ENCODE measurements at regions not wholly inside any gene's neighbourhood (a gene's known extent, or its start where the extent isn't known, plus 50 kb on each side); places are given as distances from the start of the nearest gene placed in this dataset.

- ATAC-seq: no peak
Observed at GRCh38 chr6:51099201-51099600, 280.5 kb downstream of the TFAP2B start.

More at GRCh38 chr6:51099201-51099600, 280.5 kb downstream of the TFAP2B start:
- 35% methylated on average over 2 of the region's 2 CpGs for WGBS (ENCODE audit: low lambda C conversion rate)
- Histone ChIP-seq H3K27me3 (ENCODE audit: control insufficient read depth in 1 of 2, insufficient read depth in 2 of 2, low read length in 2 of 2) (no peaks in the 10 kb centered on the region), H4K20me1 (ENCODE audit: insufficient read depth, low read length) (no peaks in the 10 kb centered on the region), H3K4me1 (ENCODE audit: insufficient read depth, low read length) (no peaks in the 10 kb centered on the region), H3K4me2 (ENCODE audit: low read depth, low read length) (no peak overlapping the region), H3K79me2 (ENCODE audit: insufficient read depth, low read length) (no peaks in the 10 kb centered on the region), H3K27ac (ENCODE audit: extremely low read length, insufficient read depth, low read length) (no peak overlapping the region), H3K9me3 (ENCODE audit: low read length) (peaks cover 43% of the 10 kb centered on the region), H3K4me3 (replicated peaks in 1 of 3; ENCODE audit: insufficient read depth in 1 of 3, low read depth in 2 of 3, low read length in 3 of 3) (no peak overlapping the region), H3K9ac (ENCODE audit: insufficient read depth, low read depth, low read length) (no peak overlapping the region), H3K36me3 (replicated peaks in 1 of 2; ENCODE audit: control insufficient read depth in 1 of 2, insufficient read depth in 2 of 2, low read length in 2 of 2) (no peaks in the 10 kb centered on the region), H2AFZ (ENCODE audit: low read length) (no peak overlapping the region)
- ChIA-PET POLR2A (no interaction called here), CTCF (ENCODE audit: low intra/inter-chr PET ratio, low total read pairs) (no interaction called here)
- BruUV-seq (replicated peaks): no TSS peak
- DNase-seq (ENCODE audit: low spot score) (no peak), FAIRE-seq (no peak)
- intact Hi-C loops (cut with micrococcal nuclease; ENCODE audit: unreplicated experiment) (no loop called here), in situ Hi-C loops (cut with HindIII; ENCODE audit: extremely low pct_ligation_motif_present, low pct_unique_long_range_greater_than_20kb) (no loop called here)
- TF ChIP-seq ZNF597 (CRISPR knock-in tag; IDR thresholded peaks at IDR 0.05) (no peak), ZNF747 (CRISPR knock-in tag; IDR thresholded peaks at IDR 0.05; ENCODE audit: borderline replicate concordance) (no peak), ZNF775 (CRISPR knock-in tag; IDR thresholded peaks at IDR 0.05; ENCODE audit: borderline replicate concordance) (no peak), LCORL (IDR thresholded peaks at IDR 0.05) (no peak), LCORL (CRISPR knock-in tag; IDR thresholded peaks at IDR 0.05) (no peak), NBN (conservative IDR thresholded peaks at IDR 0.05) (no peak), KMT2A (CRISPR knock-in tag; IDR thresholded peaks at IDR 0.05) (no peak), HNRNPUL1 (IDR thresholded peaks at IDR 0.05; ENCODE audit: low read depth, low read length) (no peak), ZNF607 (CRISPR knock-in tag; IDR thresholded peaks at IDR 0.05; ENCODE audit: borderline replicate concordance) (no peak), GZF1 (CRISPR knock-in tag; IDR thresholded peaks at IDR 0.05) (no peak), ZZZ3 (CRISPR knock-in tag; IDR thresholded peaks at IDR 0.05; ENCODE audit: borderline replicate concordance) (no peak), ZSCAN31 (CRISPR knock-in tag; IDR thresholded peaks at IDR 0.05; ENCODE audit: low read depth) (no peak), CREBL2 (CRISPR knock-in tag; IDR thresholded peaks at IDR 0.05; ENCODE audit: borderline replicate concordance) (no peak), ZNF558 (CRISPR knock-in tag; IDR thresholded peaks at IDR 0.05; ENCODE audit: borderline replicate concordance) (no peak), NFATC3 (CRISPR knock-in tag; IDR thresholded peaks at IDR 0.05) (no peak), ZNF605 (CRISPR knock-in tag; IDR thresholded peaks at IDR 0.05) (no peak), PRDM15 (CRISPR knock-in tag; IDR thresholded peaks at IDR 0.05) (no peak)
